ENCODE measurements at regions not wholly inside any gene's neighbourhood (a gene's known extent, or its start where the extent isn't known, plus 50 kb on each side); places are given as distances from the start of the nearest gene placed in this dataset.
"Not testable (repeated sequence)": the region's sequence is repeated elsewhere in the genome, so short reads cannot be mapped to it uniquely, and the experiment has no call there.

- no peak for DNase-seq
These were observed 112.8 kb downstream of the LUZP4 start for GRCh38 chrX:115402299-115402698.

- DNase-seq: no peak
These were observed 119.4 kb downstream of the LUZP4 start for GRCh38 chrX:115408771-115409400.

- no peak for DNase-seq
These were observed 120.0 kb downstream of the LUZP4 start for GRCh38 chrX:115409551-115409950.

- DNase-seq: no peak
These were observed 121.4 kb downstream of the LUZP4 start for GRCh38 chrX:115410731-115411428.

GRCh38 chrX:115413246-115413878 lies 123.8 kb downstream of the LUZP4 start:
- no peak for DNase-seq

- no peak for DNase-seq
These were observed 129.6 kb downstream of the LUZP4 start for GRCh38 chrX:115419069-115419468.

GRCh38 chrX:115423086-115423485 lies 133.6 kb downstream of the LUZP4 start:
- no peak for DNase-seq

- DNase-seq: no peak
These were observed 135.6 kb upstream of the PLS3 start for GRCh38 chrX:115425359-115425758.

GRCh38 chrX:115427861-115428410 lies 133.0 kb upstream of the PLS3 start:
- no peak for DNase-seq

- DNase-seq: not testable (repeated sequence)
These were observed 126.1 kb upstream of the PLS3 start for GRCh38 chrX:115434834-115435233.

GRCh38 chrX:115437841-115438595 lies 123.0 kb upstream of the PLS3 start:
- no peak for DNase-seq

GRCh38 chrX:115448146-115448545 lies 112.8 kb upstream of the PLS3 start:
- DNase-seq: no peak

GRCh38 chrX:115449742-115450141 lies 111.2 kb upstream of the PLS3 start:
- no peak for DNase-seq

- no peak for DNase-seq
These were observed 108.7 kb upstream of the PLS3 start for GRCh38 chrX:115452251-115452650.

- peak; percentile 57 for DNase-seq
These were observed 100.8 kb upstream of the PLS3 start for GRCh38 chrX:115459883-115460880.

GRCh38 chrX:115462406-115462805 lies 98.6 kb upstream of the PLS3 start:
- DNase-seq: no peak

GRCh38 chrX:115467961-115468360 lies 93.0 kb upstream of the PLS3 start:
- no peak for DNase-seq

- no peak for DNase-seq
These were observed 88.8 kb upstream of the PLS3 start for GRCh38 chrX:115472131-115472530.

GRCh38 chrX:115486510-115486909 lies 74.5 kb upstream of the PLS3 start:
- no peak for DNase-seq

GRCh38 chrX:115487608-115488007 lies 73.4 kb upstream of the PLS3 start:
- no peak for DNase-seq

- no peak for DNase-seq
These were observed 70.2 kb upstream of the PLS3 start for GRCh38 chrX:115490814-115491213.

All from muscle of arm (tissue), 1 donor.